Upper lobe of right lung (tissue), 1 donor: ENCODE measurements at regions not wholly inside any gene's neighbourhood (a gene's known extent, or its start where the extent isn't known, plus 50 kb on each side); places are given as distances from the start of the nearest gene placed in this dataset.

Experiments used
- ATAC-seq: fragments of 200-7000 bp; cut with Tn5 transposase; one replicate; pipeline ENCODE4 v1.9.1; 2020; ENCODE audit warnings: mild to moderate bottlenecking, moderate library complexity
- DNase-seq: peaks from one replicate; pipeline ENCODE4 v3.0.0-alpha.2; 2020
- H3K27ac ChIP-seq: fragments of 200-600 bp; one replicate; pipeline ENCODE4 v1.8.0; 2022
- H3K27me3 ChIP-seq: fragments of 200-600 bp; one replicate; pipeline ENCODE4 v1.8.0; 2022; ENCODE audit warnings: mild to moderate bottlenecking
- H3K36me3 ChIP-seq: fragments of 200-600 bp; one replicate; pipeline ENCODE4 v1.8.0; 2022
- H3K4me1 ChIP-seq: fragments of 200-600 bp; one replicate; pipeline ENCODE4 v1.8.0; 2022
- H3K4me3 ChIP-seq: fragments of 200-600 bp; one replicate; pipeline ENCODE4 v1.8.0; 2022; ENCODE audit warnings: mild to moderate bottlenecking
- H3K9me3 ChIP-seq: fragments of 200-600 bp; one replicate; pipeline ENCODE4 v1.8.0; 2022
- intact Hi-C: fragments of 100-400 bp; cut with DNase I; formaldehyde crosslinking; loops from one replicate; pipeline ENCODE4 v1.11.0; 2022
- TF ChIP-seq, protein P1 (sequence below): fragments of 200-600 bp; IDR thresholded peaks from one replicate; pipeline ENCODE4 v1.8.0; 2022; ENCODE audit warnings: antibody characterized with exemption
- donor health status: DM: no; HTN: yes; CAD: no; lungs with severe emphysema.

DNA sequence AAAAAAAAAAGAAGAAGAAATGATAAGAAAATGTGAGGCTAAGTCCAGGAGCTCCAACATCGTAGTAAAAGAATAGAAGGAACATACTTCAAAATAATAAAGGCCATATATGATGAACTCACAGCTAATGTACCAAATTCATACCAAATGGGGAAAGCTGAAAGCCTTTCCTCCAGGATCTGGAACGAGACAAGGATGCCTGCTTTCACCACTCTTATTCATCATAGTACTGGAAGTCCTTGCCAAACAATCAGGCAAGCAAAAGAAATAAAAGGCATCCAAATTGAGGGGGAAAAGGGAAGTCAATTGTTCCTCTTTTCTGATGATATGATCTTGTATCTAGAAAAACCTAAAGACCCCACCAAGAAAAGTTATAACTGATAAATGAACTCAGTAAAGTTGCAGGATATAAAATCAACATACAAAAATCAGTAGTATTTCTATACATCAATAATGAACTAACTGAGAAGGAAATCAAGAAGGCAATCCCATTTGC lies 170.6 kb downstream of the METTL4 start:
- no peaks in the 10 kb centered on the region for H3K4me1 ChIP-seq

DNA sequence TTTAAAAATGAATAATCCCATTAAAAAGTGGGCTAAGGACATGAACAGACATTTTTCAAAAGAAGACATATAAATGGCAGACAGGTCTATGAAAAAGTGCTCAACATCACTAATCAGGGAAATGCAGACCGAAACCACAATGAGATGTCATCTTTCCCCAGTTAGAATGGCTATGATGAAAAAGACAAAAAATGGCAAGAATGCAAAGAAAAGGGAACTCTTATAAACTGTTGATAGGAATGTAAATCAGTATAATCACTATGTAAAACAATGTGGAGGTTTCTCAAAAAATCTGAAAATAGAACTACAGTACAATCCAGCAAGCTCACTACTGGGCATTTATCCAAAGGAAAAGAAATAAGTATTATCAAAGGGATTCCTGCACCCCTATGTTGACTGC lies 169.2 kb downstream of the METTL4 start:
- no peaks in the 10 kb centered on the region for H3K9me3 ChIP-seq
- H3K4me1 ChIP-seq = no peaks in the 10 kb centered on the region
- ATAC-seq (no peak), DNase-seq (no peak)
- intact Hi-C loops = no loop called here
- H3K27me3 ChIP-seq = no peaks in the 10 kb centered on the region
- no peaks in the 10 kb centered on the region for H3K36me3 ChIP-seq
- H3K4me3 ChIP-seq = no peak overlapping the region
- no peak overlapping the region for H3K27ac ChIP-seq
- TF ChIP-seq, protein P1, sequence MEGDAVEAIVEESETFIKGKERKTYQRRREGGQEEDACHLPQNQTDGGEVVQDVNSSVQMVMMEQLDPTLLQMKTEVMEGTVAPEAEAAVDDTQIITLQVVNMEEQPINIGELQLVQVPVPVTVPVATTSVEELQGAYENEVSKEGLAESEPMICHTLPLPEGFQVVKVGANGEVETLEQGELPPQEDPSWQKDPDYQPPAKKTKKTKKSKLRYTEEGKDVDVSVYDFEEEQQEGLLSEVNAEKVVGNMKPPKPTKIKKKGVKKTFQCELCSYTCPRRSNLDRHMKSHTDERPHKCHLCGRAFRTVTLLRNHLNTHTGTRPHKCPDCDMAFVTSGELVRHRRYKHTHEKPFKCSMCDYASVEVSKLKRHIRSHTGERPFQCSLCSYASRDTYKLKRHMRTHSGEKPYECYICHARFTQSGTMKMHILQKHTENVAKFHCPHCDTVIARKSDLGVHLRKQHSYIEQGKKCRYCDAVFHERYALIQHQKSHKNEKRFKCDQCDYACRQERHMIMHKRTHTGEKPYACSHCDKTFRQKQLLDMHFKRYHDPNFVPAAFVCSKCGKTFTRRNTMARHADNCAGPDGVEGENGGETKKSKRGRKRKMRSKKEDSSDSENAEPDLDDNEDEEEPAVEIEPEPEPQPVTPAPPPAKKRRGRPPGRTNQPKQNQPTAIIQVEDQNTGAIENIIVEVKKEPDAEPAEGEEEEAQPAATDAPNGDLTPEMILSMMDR = no peak

More for the DNA sequence above, 170.6 kb downstream of the METTL4 start:
- intact Hi-C loops = no loop called here
- ATAC-seq = no peak
- TF ChIP-seq, protein P1 = no peak
- Histone ChIP-seq H3K9me3 (no peaks in the 10 kb centered on the region), H3K27ac (no peak overlapping the region), H3K27me3 (no peaks in the 10 kb centered on the region), H3K4me3 (no peak overlapping the region), H3K36me3 (no peaks in the 10 kb centered on the region)
- DNase-seq = no peak

DNA sequence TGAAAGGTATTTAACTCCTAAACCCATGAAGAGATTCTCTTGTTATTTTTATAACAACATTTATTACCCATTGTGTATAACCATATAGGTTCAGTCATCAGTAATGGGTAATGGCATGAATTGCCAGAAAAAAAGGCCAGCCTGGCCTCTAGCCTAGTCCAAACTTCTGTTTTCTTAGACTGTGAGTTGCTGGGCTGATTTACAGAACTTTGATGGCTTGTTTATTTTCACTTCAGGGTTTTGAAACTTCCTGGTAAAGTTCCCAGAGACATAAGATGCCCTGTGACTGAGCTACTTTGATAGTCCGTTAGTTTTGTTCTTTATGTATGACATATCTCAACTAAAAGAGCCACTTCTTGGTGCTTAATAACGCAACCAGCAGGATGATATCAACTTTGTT lies 164.8 kb downstream of the METTL4 start:
- intact Hi-C loops = no loop called here
- Histone ChIP-seq H3K9me3 (no peaks in the 10 kb centered on the region), H3K4me1 (no peaks in the 10 kb centered on the region), H3K27me3 (no peaks in the 10 kb centered on the region), H3K4me3 (no peak overlapping the region), H3K27ac (no peak overlapping the region), H3K36me3 (no peaks in the 10 kb centered on the region)
- DNase-seq = no peak
- no peak for ATAC-seq
- TF ChIP-seq, protein P1 = no peak

DNA sequence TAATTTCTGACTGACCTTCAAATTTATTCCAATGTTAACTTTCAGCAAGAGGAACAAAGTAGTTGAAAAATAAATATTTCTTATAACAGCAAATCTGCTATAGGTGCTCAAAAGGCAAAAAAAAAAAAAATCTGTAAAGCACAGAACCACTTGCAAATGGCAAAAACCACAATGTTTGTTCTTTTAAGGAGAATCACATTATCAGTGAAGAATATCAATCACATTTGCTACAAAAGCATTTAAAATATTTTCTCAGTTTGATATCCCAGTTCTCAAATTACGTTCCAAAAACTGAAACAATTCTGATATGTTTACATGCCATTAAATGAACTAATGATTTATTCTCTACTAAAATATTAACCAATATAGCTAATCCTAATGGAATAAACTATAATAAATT lies 163.3 kb downstream of the METTL4 start:
- H3K27ac ChIP-seq = no peak overlapping the region
- no peak overlapping the region for H3K4me3 ChIP-seq
- H3K27me3 ChIP-seq = no peaks in the 10 kb centered on the region
- H3K4me1 ChIP-seq = no peaks in the 10 kb centered on the region
- ATAC-seq (no peak), DNase-seq (no peak)
- TF ChIP-seq, protein P1 = no peak
- no peaks in the 10 kb centered on the region for H3K36me3 ChIP-seq
- intact Hi-C loops = no loop called here
- H3K9me3 ChIP-seq = no peaks in the 10 kb centered on the region

DNA sequence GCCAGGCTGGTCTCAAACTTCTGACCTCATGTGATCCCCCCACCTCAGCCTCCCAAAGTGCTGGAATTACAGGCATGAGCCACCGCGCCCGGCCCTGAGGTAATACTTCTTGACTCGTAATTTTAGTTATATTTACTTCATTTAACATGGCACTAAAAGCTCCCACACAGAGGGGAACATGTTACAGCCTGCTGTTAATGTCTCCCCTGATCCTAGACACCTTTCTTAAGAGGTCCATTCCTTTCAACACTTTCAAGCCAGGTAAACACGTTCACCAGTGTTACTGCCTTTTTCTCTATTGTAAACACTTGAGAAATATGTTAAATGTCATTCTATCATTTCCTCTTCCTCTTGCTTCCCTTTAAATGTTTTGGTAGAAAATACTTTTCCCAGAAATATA lies 161.4 kb downstream of the METTL4 start:
- H3K36me3 ChIP-seq = no peaks in the 10 kb centered on the region
- no peak for ATAC-seq
- DNase-seq = no peak

More for the DNA sequence above, 161.4 kb downstream of the METTL4 start:
- H3K4me3 ChIP-seq = no peak overlapping the region
- H3K27me3 ChIP-seq = no peaks in the 10 kb centered on the region
- TF ChIP-seq, protein P1 = no peak
- intact Hi-C loops = no loop called here
- H3K4me1 ChIP-seq = no peaks in the 10 kb centered on the region
- H3K27ac ChIP-seq = no peak overlapping the region
- H3K9me3 ChIP-seq = no peaks in the 10 kb centered on the region
